Endothelial cell (in vitro differentiated cells): ENCODE measurements at regions not wholly inside any gene's neighbourhood (a gene's known extent, or its start where the extent isn't known, plus 50 kb on each side); places are given as distances from the start of the nearest gene placed in this dataset.

Source experiments
- DNase-seq: peaks from one replicate; pipeline ENCODE4 v3.0.0; 2021; ENCODE audit warnings: low spot score
- H3K27ac Mint-ChIP-seq: one replicate; pipeline ENCODE4 v1.8.0; 2021; ENCODE audit warnings: mixed read lengths, inconsistent platforms; ENCODE audit not compliant: unreplicated experiment
- H3K27me3 Mint-ChIP-seq: one replicate; pipeline ENCODE4 v1.8.0; 2021; ENCODE audit warnings: mild to moderate bottlenecking, moderate library complexity, mixed read lengths, inconsistent platforms; ENCODE audit not compliant: unreplicated experiment
- H3K36me3 Mint-ChIP-seq: one replicate; pipeline ENCODE4 v1.8.0; 2021; ENCODE audit warnings: mild to moderate bottlenecking, low read depth, mixed read lengths, inconsistent platforms; ENCODE audit not compliant: unreplicated experiment
- H3K4me1 Mint-ChIP-seq: one replicate; pipeline ENCODE4 v1.8.0; 2021; ENCODE audit warnings: mild to moderate bottlenecking, mixed read lengths, inconsistent platforms; ENCODE audit not compliant: unreplicated experiment
- H3K4me3 Mint-ChIP-seq: one replicate; pipeline ENCODE4 v1.8.0; 2021; ENCODE audit warnings: mild to moderate bottlenecking, mixed read lengths, inconsistent platforms; ENCODE audit not compliant: unreplicated experiment
- H3K9me3 Mint-ChIP-seq: one replicate; pipeline ENCODE4 v1.8.0; 2021; ENCODE audit warnings: mixed read lengths, inconsistent platforms; ENCODE audit not compliant: unreplicated experiment
- TF ChIP-seq, protein P1 (sequence below): fragments of 200-600 bp; sonication (generic); IDR thresholded peaks from one replicate; pipeline ENCODE4 v1.5.0; 2021; ENCODE audit warnings: antibody characterized with exemption; ENCODE audit not compliant: unreplicated experiment

DNA sequence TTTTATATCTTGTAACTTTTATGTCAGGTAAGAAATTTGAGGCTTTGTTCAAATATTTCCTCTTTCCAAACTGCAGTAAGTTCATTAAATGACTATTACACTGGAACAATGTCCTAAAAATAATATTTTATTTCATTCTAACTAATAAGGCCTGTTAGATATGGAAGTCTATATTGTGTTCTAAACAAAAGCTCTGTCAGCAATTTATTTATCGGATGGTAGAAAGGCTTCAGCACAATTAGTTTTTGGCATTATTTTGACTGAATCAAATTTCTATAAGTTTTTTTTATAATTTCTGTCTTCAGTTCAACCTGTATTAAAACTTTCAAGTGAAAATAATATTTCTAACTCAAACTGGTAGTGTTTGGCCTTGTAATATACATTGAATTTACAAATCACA is 992.1 kb downstream of the EPHA3 start:
- H3K4me1 Mint-ChIP-seq = no peaks in the 10 kb centered on the region
- TF ChIP-seq, protein P1, sequence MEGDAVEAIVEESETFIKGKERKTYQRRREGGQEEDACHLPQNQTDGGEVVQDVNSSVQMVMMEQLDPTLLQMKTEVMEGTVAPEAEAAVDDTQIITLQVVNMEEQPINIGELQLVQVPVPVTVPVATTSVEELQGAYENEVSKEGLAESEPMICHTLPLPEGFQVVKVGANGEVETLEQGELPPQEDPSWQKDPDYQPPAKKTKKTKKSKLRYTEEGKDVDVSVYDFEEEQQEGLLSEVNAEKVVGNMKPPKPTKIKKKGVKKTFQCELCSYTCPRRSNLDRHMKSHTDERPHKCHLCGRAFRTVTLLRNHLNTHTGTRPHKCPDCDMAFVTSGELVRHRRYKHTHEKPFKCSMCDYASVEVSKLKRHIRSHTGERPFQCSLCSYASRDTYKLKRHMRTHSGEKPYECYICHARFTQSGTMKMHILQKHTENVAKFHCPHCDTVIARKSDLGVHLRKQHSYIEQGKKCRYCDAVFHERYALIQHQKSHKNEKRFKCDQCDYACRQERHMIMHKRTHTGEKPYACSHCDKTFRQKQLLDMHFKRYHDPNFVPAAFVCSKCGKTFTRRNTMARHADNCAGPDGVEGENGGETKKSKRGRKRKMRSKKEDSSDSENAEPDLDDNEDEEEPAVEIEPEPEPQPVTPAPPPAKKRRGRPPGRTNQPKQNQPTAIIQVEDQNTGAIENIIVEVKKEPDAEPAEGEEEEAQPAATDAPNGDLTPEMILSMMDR = no peak
- H3K27ac Mint-ChIP-seq = no peak overlapping the region
- H3K4me3 Mint-ChIP-seq = no peak overlapping the region
- H3K36me3 Mint-ChIP-seq = no peaks in the 10 kb centered on the region
- H3K9me3 Mint-ChIP-seq = no peaks in the 10 kb centered on the region
- H3K27me3 Mint-ChIP-seq = no peaks in the 10 kb centered on the region
- no peak for DNase-seq

DNA sequence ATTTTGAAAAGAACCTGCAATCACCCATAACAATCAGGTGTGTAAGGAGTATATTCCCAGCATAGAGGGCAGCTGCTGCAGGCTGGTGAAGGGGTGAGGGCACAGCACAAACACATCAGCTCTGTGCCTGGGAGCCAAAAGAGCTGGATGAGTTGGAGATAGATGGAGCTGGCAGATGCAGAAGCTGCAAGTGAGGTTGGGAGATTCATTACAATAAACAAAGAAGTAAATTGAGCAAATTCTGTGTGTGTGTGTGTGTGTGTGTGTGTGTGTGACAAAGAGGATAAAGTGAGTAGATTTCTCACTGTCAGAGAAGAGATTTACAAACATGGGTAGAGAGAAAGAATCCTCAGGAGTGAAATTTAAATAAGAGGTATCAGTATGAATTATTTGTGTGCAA is 994.7 kb downstream of the EPHA3 start:
- DNase-seq = no peak
- H3K9me3 Mint-ChIP-seq = no peaks in the 10 kb centered on the region
- H3K27me3 Mint-ChIP-seq = no peaks in the 10 kb centered on the region
- H3K36me3 Mint-ChIP-seq = no peaks in the 10 kb centered on the region
- TF ChIP-seq, protein P1 = no peak
- H3K4me1 Mint-ChIP-seq = no peaks in the 10 kb centered on the region
- no peak overlapping the region for H3K27ac Mint-ChIP-seq
- H3K4me3 Mint-ChIP-seq = no peak overlapping the region

DNA sequence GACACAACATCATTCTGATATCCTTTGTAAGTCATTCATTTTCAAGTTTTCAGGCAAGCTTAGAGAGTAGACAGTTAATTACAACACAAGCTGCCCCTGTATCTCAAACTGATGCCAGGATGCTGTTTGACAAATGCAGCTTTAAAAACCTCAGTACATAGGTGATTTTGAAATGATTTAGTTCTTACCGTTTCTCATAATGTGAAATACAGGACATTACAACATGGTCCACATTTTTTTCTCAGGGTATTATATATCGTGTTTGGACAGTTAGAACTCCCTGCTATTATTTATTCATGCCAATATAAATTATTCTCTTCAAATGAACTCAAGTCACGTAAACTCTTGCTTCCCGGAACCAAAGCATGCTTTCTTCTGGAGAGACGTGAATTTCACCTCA is 1013.9 kb downstream of the EPHA3 start:
- no peak overlapping the region for H3K4me3 Mint-ChIP-seq
- no peak for DNase-seq
- TF ChIP-seq, protein P1 = no peak
- H3K36me3 Mint-ChIP-seq = peaks cover 6% of the 10 kb centered on the region
- no peaks in the 10 kb centered on the region for H3K4me1 Mint-ChIP-seq
- H3K27me3 Mint-ChIP-seq = no peaks in the 10 kb centered on the region
- no peaks in the 10 kb centered on the region for H3K9me3 Mint-ChIP-seq
- H3K27ac Mint-ChIP-seq = no peak overlapping the region

DNA sequence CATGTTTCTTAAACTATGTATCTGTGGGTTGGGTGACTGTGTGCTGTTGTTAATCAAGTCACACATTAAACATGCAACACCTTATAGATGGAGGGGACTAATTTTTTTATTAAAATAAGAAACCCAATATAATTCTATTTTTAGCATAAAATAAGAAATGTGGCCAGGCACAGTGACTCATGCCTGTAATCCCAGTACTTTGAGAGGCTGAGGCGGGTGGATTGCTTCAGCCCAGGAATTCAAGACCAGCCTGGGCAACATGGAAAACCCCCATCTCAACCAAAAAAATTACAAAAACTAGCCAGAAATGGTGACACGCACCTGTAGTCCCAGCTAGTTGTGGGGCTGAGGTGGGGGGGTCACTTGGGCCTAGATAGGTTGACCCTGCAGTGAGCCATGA is 1021.0 kb downstream of the EPHA3 start:
- TF ChIP-seq, protein P1 = no peak
- Mint-ChIP-seq H3K27me3 (no peaks in the 10 kb centered on the region), H3K4me3 (no peak overlapping the region)

DNA sequence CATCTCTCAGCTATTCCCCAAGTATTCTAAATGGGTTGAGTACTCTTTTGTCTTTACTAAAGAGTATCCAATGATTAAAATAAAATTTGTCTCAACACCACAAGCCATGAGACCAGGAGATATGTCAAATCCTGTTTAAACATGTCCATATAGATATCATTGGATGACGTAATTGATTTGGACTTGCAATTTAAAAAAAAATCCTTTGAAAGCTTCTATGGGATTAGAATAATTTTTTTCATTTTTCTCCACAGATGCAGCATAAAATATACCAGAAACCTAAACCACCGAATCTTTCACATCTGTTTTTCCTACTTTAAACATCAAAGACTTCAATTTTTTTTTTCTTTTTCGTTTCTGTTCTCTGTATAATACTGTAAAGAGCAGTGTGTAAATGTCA is 1022.3 kb downstream of the EPHA3 start:
- no peak overlapping the region for H3K4me3 Mint-ChIP-seq
- H3K36me3 Mint-ChIP-seq = no peaks in the 10 kb centered on the region
- H3K4me1 Mint-ChIP-seq = no peaks in the 10 kb centered on the region
- H3K27ac Mint-ChIP-seq = no peak overlapping the region
- no peaks in the 10 kb centered on the region for H3K27me3 Mint-ChIP-seq
- H3K9me3 Mint-ChIP-seq = no peaks in the 10 kb centered on the region
- TF ChIP-seq, protein P1 = no peak
- DNase-seq = no peak

More for the DNA sequence above, 1021.0 kb downstream of the EPHA3 start:
- H3K9me3 Mint-ChIP-seq = no peaks in the 10 kb centered on the region
- no peaks in the 10 kb centered on the region for H3K36me3 Mint-ChIP-seq
- no peak for DNase-seq
- H3K27ac Mint-ChIP-seq = no peak overlapping the region
- no peaks in the 10 kb centered on the region for H3K4me1 Mint-ChIP-seq
